ENCODE measurements at regions not wholly inside any gene's neighbourhood (a gene's known extent, or its start where the extent isn't known, plus 50 kb on each side); places are given as distances from the start of the nearest gene placed in this dataset.

DNA sequence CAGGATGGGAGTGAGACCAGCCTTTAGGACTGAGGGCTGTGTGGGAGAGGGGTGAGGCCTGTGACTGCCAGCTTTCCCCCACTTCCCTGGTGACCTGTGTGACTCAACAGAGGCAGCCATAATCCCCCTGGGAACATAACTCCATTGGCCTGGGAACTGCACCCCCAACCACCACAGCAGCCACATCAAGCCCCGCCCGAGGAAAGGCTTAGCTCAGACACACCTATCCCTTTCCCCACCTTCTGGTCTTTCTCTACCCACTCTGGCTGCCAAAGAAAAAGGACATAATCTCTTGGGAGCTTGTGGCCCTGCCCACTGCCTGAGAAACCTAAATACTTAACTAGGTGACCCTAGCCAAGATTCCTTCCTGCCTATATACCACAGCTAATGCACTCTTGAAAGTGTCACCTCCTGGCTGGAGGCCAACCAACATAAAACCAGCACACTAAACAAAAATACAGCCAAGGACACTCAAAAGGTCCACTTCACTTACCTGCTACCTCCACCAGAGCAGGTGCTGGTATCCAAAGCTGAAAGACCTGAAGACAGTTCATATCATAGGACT, 406.6 kb upstream of the CAMK1G start:
- Histone ChIP-seq H3K9ac (ENCODE audit: low read depth, low read length) (no peak overlapping the region), H3K9me3 (ENCODE audit: insufficient read depth, low read length, severe bottlenecking) (peaks cover 2% of the 10 kb centered on the region), H4K20me1 (ENCODE audit: insufficient read depth, low read length) (no peaks in the 10 kb centered on the region), H3K27me3 (ENCODE audit: insufficient read depth, low read length, poor library complexity) (no peaks in the 10 kb centered on the region), H3K36me3 (ENCODE audit: insufficient read depth, low read length) (no peaks in the 10 kb centered on the region), H3K4me2 (ENCODE audit: insufficient read depth, low read length) (no peak overlapping the region), H3K27ac (ENCODE audit: low read length) (no peak overlapping the region), H2AFZ (ENCODE audit: low read depth, low read length) (no peak overlapping the region), H3K4me3 (ENCODE audit: low read depth in 1 of 2, low read length in 2 of 2) (no peak overlapping the region), H3K79me2 (ENCODE audit: insufficient read depth, low read length) (no peaks in the 10 kb centered on the region), H3K4me1 (ENCODE audit: insufficient read depth, low read length) (no peaks in the 10 kb centered on the region)
- no peak for ATAC-seq (ENCODE audit: insufficient read depth, low read depth)
- no peak for TF ChIP-seq EZH2 (IDR thresholded peaks at IDR 0.05; ENCODE audit: borderline replicate concordance, low read depth, low read length, severe bottlenecking)
- TF ChIP-seq, protein P1, sequence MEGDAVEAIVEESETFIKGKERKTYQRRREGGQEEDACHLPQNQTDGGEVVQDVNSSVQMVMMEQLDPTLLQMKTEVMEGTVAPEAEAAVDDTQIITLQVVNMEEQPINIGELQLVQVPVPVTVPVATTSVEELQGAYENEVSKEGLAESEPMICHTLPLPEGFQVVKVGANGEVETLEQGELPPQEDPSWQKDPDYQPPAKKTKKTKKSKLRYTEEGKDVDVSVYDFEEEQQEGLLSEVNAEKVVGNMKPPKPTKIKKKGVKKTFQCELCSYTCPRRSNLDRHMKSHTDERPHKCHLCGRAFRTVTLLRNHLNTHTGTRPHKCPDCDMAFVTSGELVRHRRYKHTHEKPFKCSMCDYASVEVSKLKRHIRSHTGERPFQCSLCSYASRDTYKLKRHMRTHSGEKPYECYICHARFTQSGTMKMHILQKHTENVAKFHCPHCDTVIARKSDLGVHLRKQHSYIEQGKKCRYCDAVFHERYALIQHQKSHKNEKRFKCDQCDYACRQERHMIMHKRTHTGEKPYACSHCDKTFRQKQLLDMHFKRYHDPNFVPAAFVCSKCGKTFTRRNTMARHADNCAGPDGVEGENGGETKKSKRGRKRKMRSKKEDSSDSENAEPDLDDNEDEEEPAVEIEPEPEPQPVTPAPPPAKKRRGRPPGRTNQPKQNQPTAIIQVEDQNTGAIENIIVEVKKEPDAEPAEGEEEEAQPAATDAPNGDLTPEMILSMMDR (IDR thresholded peaks at IDR 0.05; ENCODE audit: borderline replicate concordance, extremely low read depth, low read length, poor library complexity, severe bottlenecking) = no peak
- no peak for DNase-seq

DNA sequence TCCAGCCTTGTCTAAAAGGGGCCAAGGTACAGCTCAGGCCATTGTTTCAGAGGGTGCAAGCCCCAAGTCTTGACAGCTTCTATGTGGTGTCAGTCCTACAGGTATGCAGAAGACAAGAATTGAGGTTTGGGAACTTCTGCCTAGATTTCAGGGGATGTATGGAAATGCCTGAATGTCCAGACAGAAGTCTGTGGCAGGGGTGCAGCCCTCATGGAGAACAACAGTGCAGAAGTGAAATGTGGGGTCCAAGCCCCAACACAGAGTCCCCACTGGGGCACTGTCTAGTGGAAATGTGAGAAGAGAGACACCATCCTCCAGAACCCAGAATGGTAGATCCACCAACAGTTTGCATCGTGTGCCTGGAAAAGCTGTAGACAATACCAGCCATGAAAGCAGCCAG, 400.3 kb upstream of the CAMK1G start:
- Histone ChIP-seq H3K9me3 (ENCODE audit: insufficient read depth, low read length, severe bottlenecking) (peaks cover 7% of the 10 kb centered on the region), H2AFZ (ENCODE audit: low read depth, low read length) (no peak overlapping the region), H3K79me2 (ENCODE audit: insufficient read depth, low read length) (no peaks in the 10 kb centered on the region), H3K27me3 (ENCODE audit: insufficient read depth, low read length, poor library complexity) (no peaks in the 10 kb centered on the region), H4K20me1 (ENCODE audit: insufficient read depth, low read length) (no peaks in the 10 kb centered on the region), H3K9ac (ENCODE audit: low read depth, low read length) (no peak overlapping the region), H3K4me1 (ENCODE audit: insufficient read depth, low read length) (no peaks in the 10 kb centered on the region), H3K27ac (ENCODE audit: low read length) (no peak overlapping the region), H3K4me3 (ENCODE audit: low read depth in 1 of 2, low read length in 2 of 2) (no peak overlapping the region), H3K36me3 (ENCODE audit: insufficient read depth, low read length) (no peaks in the 10 kb centered on the region), H3K4me2 (ENCODE audit: insufficient read depth, low read length) (no peak overlapping the region)
- ATAC-seq (ENCODE audit: insufficient read depth, low read depth) (no peak), DNase-seq (no peak)
- TF ChIP-seq, protein P1 (IDR thresholded peaks at IDR 0.05; ENCODE audit: borderline replicate concordance, extremely low read depth, low read length, poor library complexity, severe bottlenecking) = no peak

DNA sequence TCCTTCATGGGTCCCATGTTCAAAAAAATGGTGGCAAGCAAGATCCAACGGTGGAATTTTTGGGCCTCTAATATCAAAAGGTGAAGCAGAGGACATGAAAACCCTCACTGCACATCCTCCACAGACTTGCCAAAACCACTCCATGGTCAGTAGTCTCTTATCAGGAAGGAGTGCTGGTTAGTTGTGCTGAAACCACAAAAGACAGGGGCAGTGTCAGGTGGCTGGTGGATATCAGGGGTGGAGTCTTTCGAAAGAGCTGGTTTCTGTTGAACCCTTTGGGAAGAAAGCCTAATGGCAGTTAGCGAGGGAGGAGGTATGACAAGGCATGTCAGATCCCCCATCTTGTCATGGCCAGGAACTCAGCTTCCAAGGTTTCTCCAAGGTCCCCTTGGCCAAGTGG, 395.9 kb upstream of the CAMK1G start:
- no peak for DNase-seq
- no peak for TF ChIP-seq EZH2 (IDR thresholded peaks at IDR 0.05; ENCODE audit: borderline replicate concordance, low read depth, low read length, severe bottlenecking)
- H3K4me3 ChIP-seq (ENCODE audit: low read depth in 1 of 2, low read length in 2 of 2) = no peak overlapping the region
- H3K27me3 ChIP-seq (ENCODE audit: insufficient read depth, low read length, poor library complexity) = no peaks in the 10 kb centered on the region
- no peak for ATAC-seq (ENCODE audit: insufficient read depth, low read depth)
- H2AFZ ChIP-seq (ENCODE audit: low read depth, low read length) = no peak overlapping the region
- no peaks in the 10 kb centered on the region for H3K4me1 ChIP-seq (ENCODE audit: insufficient read depth, low read length)
- no peaks in the 10 kb centered on the region for H3K36me3 ChIP-seq (ENCODE audit: insufficient read depth, low read length)
- no peak overlapping the region for H3K4me2 ChIP-seq (ENCODE audit: insufficient read depth, low read length)
- H4K20me1 ChIP-seq (ENCODE audit: insufficient read depth, low read length) = no peaks in the 10 kb centered on the region
- H3K27ac ChIP-seq (ENCODE audit: low read length) = no peak overlapping the region
- H3K9ac ChIP-seq (ENCODE audit: low read depth, low read length) = no peak overlapping the region
- no peaks in the 10 kb centered on the region for H3K79me2 ChIP-seq (ENCODE audit: insufficient read depth, low read length)
- peaks cover 7% of the 10 kb centered on the region for H3K9me3 ChIP-seq (ENCODE audit: insufficient read depth, low read length, severe bottlenecking)

DNA sequence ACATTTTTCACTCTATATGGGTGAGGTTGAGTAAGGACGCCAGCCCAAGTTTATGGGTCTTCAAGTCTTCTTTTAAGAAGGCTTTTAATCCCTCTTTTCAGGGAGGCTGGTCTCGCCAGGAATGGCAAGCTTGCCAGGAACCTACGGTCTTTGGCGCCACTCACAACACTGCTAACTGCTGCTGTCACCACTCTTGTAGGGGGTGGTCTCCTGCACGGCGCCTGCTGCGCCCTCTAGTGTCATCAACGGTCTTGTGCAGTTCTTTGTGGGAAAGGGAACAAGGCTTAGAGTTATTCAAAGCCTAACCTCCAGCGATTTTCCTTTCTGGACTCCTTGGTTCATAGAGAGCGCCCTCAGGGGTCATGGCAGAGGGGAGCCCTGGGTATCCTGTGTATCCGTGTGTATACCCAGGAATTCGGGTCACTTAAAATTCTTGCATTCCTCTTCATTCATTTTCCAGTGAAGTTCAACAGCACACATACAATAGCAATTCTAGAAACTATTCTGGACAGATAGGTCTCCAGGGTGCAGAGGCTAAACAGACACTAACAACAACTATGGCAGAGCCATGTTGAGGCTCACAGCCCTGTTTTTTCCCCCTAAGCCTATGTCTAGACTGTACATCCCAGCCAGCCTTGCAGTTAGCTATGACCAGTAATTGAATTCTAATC, 392.8 kb upstream of the CAMK1G start:
- TF ChIP-seq, protein P1 (IDR thresholded peaks at IDR 0.05; ENCODE audit: borderline replicate concordance, extremely low read depth, low read length, poor library complexity, severe bottlenecking) = peak; percentile 78
- no peak for TF ChIP-seq EZH2 (IDR thresholded peaks at IDR 0.05; ENCODE audit: borderline replicate concordance, low read depth, low read length, severe bottlenecking)
- Histone ChIP-seq H4K20me1 (ENCODE audit: insufficient read depth, low read length) (no peaks in the 10 kb centered on the region), H3K4me2 (ENCODE audit: insufficient read depth, low read length) (no peak overlapping the region), H3K4me1 (ENCODE audit: insufficient read depth, low read length) (no peaks in the 10 kb centered on the region), H3K27ac (ENCODE audit: low read length) (no peak overlapping the region), H2AFZ (ENCODE audit: low read depth, low read length) (no peak overlapping the region), H3K36me3 (ENCODE audit: insufficient read depth, low read length) (no peaks in the 10 kb centered on the region), H3K79me2 (ENCODE audit: insufficient read depth, low read length) (no peaks in the 10 kb centered on the region), H3K9me3 (ENCODE audit: insufficient read depth, low read length, severe bottlenecking) (peaks cover 10% of the 10 kb centered on the region), H3K27me3 (ENCODE audit: insufficient read depth, low read length, poor library complexity) (no peaks in the 10 kb centered on the region), H3K4me3 (ENCODE audit: low read depth in 1 of 2, low read length in 2 of 2) (no peak overlapping the region), H3K9ac (ENCODE audit: low read depth, low read length) (no peak overlapping the region)
- peak; percentile 51 for DNase-seq
- peak; percentile 85 for ATAC-seq (ENCODE audit: insufficient read depth, low read depth)

Data from DND-41 (cell line).